Neural progenitor cell (in vitro differentiated cells): ENCODE measurements at regions not wholly inside any gene's neighbourhood (a gene's known extent, or its start where the extent isn't known, plus 50 kb on each side); places are given as distances from the start of the nearest gene placed in this dataset.

Experiments used
- DNase-seq: peaks from one replicate; pipeline ENCODE4 v3.0.0-alpha.2; 2016; ENCODE audit warnings: low spot score
- H2AFZ ChIP-seq: fragments of 200-600 bp; sonication (generic); replicated peaks from 2 replicates; pipeline ENCODE4 v1.6.1; 2016; ENCODE audit warnings: antibody characterized with exemption
- H3F3A ChIP-seq: fragments of 200-600 bp; sonication (generic); 2 replicates; pipeline ENCODE4 v1.6.1; 2016; ENCODE audit warnings: antibody characterized with exemption, low read depth
- H3K27ac ChIP-seq: fragments of 200-600 bp; sonication (generic); 2 replicates; pipeline ENCODE4 v1.5.1; 2016; ENCODE audit warnings: mild to moderate bottlenecking
- H3K27me3 ChIP-seq: fragments of 200-600 bp; sonication (generic); 2 replicates; pipeline ENCODE4 v1.6.1; 2016; ENCODE audit warnings: mild to moderate bottlenecking, moderate library complexity
- H3K36me3 ChIP-seq: fragments of 200-600 bp; sonication (generic); 2 replicates; pipeline ENCODE4 v1.5.1; 2016
- H3K4me1 ChIP-seq: fragments of 200-600 bp; sonication (generic); 2 replicates; pipeline ENCODE4 v1.6.1; 2016; ENCODE audit warnings: mixed run types
- H3K4me2 ChIP-seq: fragments of 200-600 bp; sonication (generic); 2 replicates; pipeline ENCODE4 v1.6.1; 2016
- H3K4me3 ChIP-seq: fragments of 200-600 bp; sonication (generic); 2 replicates; pipeline ENCODE4 v1.5.1; 2016
- H3K79me2 ChIP-seq: fragments of 200-600 bp; sonication (generic); 2 replicates; pipeline ENCODE4 v1.6.1; 2016; ENCODE audit warnings: low read depth
- H3K9ac ChIP-seq: fragments of 200-600 bp; sonication (generic); 2 replicates; pipeline ENCODE4 v1.6.1; 2016
- H3K9me3 ChIP-seq: fragments of 200-600 bp; sonication (generic); 2 replicates; pipeline ENCODE4 v1.5.1; 2016; ENCODE audit warnings: low read depth
- H4K20me1 ChIP-seq: fragments of 200-600 bp; sonication (generic); 2 replicates; pipeline ENCODE4 v1.6.1; 2016; ENCODE audit warnings: low read depth
- H3K27ac Mint-ChIP-seq: 3 replicates; pipeline ENCODE4 v1.8.0; 2021; ENCODE audit warnings: mixed read lengths
- H3K27me3 Mint-ChIP-seq: 2 replicates; pipeline ENCODE4 v1.8.0; 2022; ENCODE audit warnings: low read depth, mild to moderate bottlenecking, inconsistent platforms, moderate library complexity, mixed read lengths; ENCODE audit not compliant: insufficient read depth
- H3K36me3 Mint-ChIP-seq: 3 replicates; pipeline ENCODE4 v1.8.0; 2021; ENCODE audit warnings: mixed read lengths
- H3K4me1 Mint-ChIP-seq: 3 replicates; pipeline ENCODE4 v1.8.0; 2021; ENCODE audit warnings: mixed read lengths
- H3K4me3 Mint-ChIP-seq: 3 replicates; pipeline ENCODE4 v1.8.0; 2021; ENCODE audit warnings: mild to moderate bottlenecking, moderate library complexity, mixed read lengths
- H3K9me3 Mint-ChIP-seq: 3 replicates; pipeline ENCODE4 v1.8.0; 2020; ENCODE audit warnings: mixed read lengths
- EZH2 ChIP-seq: fragments of 200-600 bp; sonication (generic); IDR thresholded peaks from 2 replicates; pipeline ENCODE4 v1.6.1; 2017; ENCODE audit warnings: antibody characterized with exemption, mild to moderate bottlenecking, moderate library complexity
- EZH2phosphoT487 ChIP-seq: fragments of 200-600 bp; sonication (generic); IDR thresholded peaks from 2 replicates; pipeline ENCODE4 v1.6.1; 2017; ENCODE audit warnings: antibody characterized with exemption
- TF ChIP-seq, protein P1 (sequence below): fragments of 200-600 bp; sonication (generic); IDR thresholded peaks from 2 replicates; pipeline ENCODE4 v1.5.1; 2017; ENCODE audit warnings: antibody characterized with exemption, mild to moderate bottlenecking

GRCh38 chr6:158259845-158260244, 52.4 kb upstream of the TULP4 start:
- H3K9me3 Mint-ChIP-seq: peaks cover 10% of the 10 kb centered on the region

GRCh38 chr6:158262082-158262481, 50.2 kb upstream of the TULP4 start:
- peaks cover 48% of the 10 kb centered on the region for H3K36me3 Mint-ChIP-seq
- Histone ChIP-seq H4K20me1 (peaks cover 11% of the 10 kb centered on the region), H3K27ac (no peak overlapping the region), H3K9ac (no peak overlapping the region), H3K9me3 (no peaks in the 10 kb centered on the region), H3K79me2 (peaks cover 89% of the 10 kb centered on the region), H3K27me3 (no peaks in the 10 kb centered on the region), H3K4me3 (no peak overlapping the region), H3F3A (no peaks in the 10 kb centered on the region), H3K4me1 (peaks cover 6% of the 10 kb centered on the region), H2AFZ (no peak overlapping the region), H3K36me3 (peaks cover 7% of the 10 kb centered on the region), H3K4me2 (no peak overlapping the region)
- peaks cover 3% of the 10 kb centered on the region for H3K4me1 Mint-ChIP-seq
- peaks cover 10% of the 10 kb centered on the region for H3K9me3 Mint-ChIP-seq
- no peak overlapping the region for H3K27ac Mint-ChIP-seq
- TF ChIP-seq, protein P1, sequence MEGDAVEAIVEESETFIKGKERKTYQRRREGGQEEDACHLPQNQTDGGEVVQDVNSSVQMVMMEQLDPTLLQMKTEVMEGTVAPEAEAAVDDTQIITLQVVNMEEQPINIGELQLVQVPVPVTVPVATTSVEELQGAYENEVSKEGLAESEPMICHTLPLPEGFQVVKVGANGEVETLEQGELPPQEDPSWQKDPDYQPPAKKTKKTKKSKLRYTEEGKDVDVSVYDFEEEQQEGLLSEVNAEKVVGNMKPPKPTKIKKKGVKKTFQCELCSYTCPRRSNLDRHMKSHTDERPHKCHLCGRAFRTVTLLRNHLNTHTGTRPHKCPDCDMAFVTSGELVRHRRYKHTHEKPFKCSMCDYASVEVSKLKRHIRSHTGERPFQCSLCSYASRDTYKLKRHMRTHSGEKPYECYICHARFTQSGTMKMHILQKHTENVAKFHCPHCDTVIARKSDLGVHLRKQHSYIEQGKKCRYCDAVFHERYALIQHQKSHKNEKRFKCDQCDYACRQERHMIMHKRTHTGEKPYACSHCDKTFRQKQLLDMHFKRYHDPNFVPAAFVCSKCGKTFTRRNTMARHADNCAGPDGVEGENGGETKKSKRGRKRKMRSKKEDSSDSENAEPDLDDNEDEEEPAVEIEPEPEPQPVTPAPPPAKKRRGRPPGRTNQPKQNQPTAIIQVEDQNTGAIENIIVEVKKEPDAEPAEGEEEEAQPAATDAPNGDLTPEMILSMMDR: no peak
- TF ChIP-seq EZH2phosphoT487: no peak
- no peak for TF ChIP-seq EZH2
- no peak overlapping the region for H3K4me3 Mint-ChIP-seq
- H3K27me3 Mint-ChIP-seq: peaks cover 2% of the 10 kb centered on the region
- DNase-seq: no peak

More at GRCh38 chr6:158259845-158260244, 52.4 kb upstream of the TULP4 start:
- H3K79me2 ChIP-seq: peaks cover 89% of the 10 kb centered on the region
- H3K27me3 ChIP-seq: no peaks in the 10 kb centered on the region
- no peak overlapping the region for H3K27ac Mint-ChIP-seq
- no peak overlapping the region for H3K4me3 Mint-ChIP-seq
- no peak overlapping the region for H3K4me3 ChIP-seq
- H3K4me2 ChIP-seq: no peak overlapping the region
- no peak overlapping the region for H3K9ac ChIP-seq
- H3K27ac ChIP-seq: no peak overlapping the region
- TF ChIP-seq EZH2 (no peak), EZH2phosphoT487 (no peak)
- TF ChIP-seq, protein P1: no peak
- no peak for DNase-seq
- H2AFZ ChIP-seq: no peak overlapping the region
- H3F3A ChIP-seq: peaks cover 4% of the 10 kb centered on the region
- H3K9me3 ChIP-seq: no peaks in the 10 kb centered on the region
- H3K4me1 Mint-ChIP-seq: peaks cover 16% of the 10 kb centered on the region
- peaks cover 7% of the 10 kb centered on the region for H3K36me3 ChIP-seq
- peaks cover 45% of the 10 kb centered on the region for H3K36me3 Mint-ChIP-seq
- peaks cover 2% of the 10 kb centered on the region for H3K27me3 Mint-ChIP-seq
- H3K4me1 ChIP-seq: peaks cover 18% of the 10 kb centered on the region
- peaks cover 31% of the 10 kb centered on the region for H4K20me1 ChIP-seq
